ENCODE measurements at regions not wholly inside any gene's neighbourhood (a gene's known extent, or its start where the extent isn't known, plus 50 kb on each side); places are given as distances from the start of the nearest gene placed in this dataset.

DNA sequence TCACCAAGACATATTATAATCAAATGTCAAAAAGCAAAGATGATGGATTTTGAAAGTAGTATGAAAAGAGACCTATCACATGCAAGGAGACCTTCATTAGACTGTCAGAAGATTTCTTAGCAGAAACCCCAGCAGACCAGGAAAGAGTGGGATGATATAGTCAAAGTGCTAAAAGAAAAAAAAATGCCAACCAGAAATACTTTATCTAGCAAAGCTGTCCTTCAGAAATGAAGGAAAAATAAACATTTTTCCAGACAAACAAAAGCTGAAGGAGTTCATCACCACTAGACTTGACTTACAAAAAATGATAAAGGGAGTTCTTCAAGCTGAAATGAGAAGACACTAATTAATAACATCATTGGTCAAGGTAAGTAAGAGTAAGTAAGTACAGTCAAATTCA, 251.2 kb upstream of the SASH1 start:
- TF ChIP-seq POLR2A (IDR thresholded peaks at IDR 0.05; ENCODE audit: low read length) (no peak), BCL3 (IDR thresholded peaks at IDR 0.05) (no peak), PHF8 (IDR thresholded peaks at IDR 0.05; ENCODE audit: borderline replicate concordance, low read depth) (no peak)
